ENCODE measurements at regions not wholly inside any gene's neighbourhood (a gene's known extent, or its start where the extent isn't known, plus 50 kb on each side); places are given as distances from the start of the nearest gene placed in this dataset.
A peak's percentile ranks its signal among the peaks of the same experiment; 100 is the strongest.

DNA sequence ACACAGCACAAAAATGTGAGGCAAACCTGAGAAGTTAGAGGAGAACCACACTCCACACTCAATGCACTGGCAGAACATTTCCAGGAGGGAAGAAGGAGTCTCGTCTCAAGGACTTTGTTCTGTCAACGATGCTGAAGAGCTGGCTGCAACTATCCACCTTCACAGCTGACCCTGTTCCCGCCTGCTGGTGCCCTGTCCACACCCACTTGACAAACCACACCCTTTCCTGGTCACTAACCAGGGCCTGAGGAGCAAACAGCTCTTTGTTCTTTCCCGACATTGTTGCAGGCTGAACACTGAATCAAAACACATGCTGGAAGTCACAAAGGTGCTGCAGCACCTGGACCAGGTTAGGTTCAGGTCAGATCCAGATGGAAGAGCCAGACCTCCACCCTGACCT lies 92.6 kb upstream of the ARRDC4 start:
- DNase-seq = no peak

DNA sequence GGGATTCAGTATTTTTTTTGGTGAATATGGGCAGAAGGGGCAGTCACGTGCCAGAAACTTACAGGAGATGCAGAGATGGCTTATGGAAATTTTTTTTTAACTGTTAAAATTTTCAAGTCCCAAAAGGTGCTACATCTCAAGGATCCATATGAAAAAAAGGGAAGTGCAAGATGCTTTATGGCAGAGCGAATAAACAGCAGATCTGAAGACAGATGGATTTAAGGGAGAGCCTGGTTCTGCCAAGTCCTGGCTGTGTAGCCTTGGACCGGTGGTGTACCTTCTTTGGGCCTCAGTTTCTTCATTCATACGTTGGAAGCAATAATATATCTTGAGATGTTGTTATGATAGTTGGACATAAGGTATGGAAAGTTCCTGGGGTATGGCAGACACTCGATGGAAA lies 91.5 kb upstream of the ARRDC4 start:
- no peak for DNase-seq

DNA sequence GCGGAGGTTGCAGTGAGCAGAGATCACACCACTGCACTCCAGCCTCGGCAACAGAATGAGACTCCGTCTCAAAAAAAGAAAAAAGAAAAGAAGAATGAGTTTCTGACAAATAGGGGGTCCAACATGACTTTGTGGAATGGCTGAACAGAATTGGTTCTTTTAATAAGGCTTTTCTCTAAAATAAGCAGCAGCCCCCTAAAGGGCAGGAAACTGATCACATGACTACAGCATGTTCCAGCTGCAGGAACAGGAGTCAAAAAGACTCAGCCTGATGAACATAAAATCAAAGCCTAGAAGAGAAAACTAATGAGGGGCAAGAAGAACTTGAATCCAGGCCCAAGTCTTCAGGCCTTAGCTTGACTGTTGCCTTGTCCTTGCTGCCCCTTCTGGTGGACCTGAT lies 89.7 kb upstream of the ARRDC4 start:
- no peak for DNase-seq

DNA sequence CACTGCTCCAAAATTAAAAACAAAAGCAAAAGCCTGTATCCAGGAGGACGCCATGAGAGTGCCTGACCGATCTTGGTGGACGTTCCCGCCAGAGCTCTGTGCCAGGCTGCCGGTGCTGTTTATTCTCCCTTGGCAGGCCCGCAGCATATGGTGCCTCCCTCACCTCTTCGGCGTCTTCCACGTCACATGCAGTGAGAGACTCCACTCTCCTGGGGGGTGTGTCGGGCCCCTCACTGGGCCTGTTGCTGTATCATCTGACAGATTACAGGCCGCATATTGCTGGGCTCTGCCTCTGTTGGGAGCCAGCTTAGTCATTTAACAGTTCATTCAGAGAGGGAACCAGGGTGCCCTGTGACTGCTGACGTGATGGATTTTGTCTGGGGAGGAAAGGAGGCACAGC lies 86.4 kb upstream of the ARRDC4 start:
- no peak for DNase-seq

DNA sequence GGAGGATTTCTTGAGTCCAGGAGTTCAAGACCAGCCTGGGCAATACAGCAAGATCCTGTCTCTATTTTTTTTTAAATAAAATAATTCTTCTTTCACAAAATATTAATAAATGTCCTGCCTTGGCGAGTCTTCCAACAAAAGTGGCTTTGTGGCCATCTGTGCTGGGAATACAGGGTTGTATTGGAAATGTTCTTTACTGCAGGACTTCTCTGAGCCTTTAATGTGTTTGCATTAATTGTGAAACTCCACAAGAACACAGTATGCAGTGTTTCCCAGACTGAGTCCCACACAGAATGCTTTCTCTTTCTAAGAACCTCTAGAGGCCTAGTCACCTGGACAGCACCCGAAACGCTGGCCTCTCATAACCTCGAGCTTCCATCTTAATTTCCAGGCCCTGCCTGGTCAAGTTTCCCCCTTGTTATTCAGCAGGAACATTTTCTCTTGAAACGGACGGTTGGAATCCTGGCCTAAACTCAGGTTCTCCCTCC lies 85.4 kb upstream of the ARRDC4 start:
- no peak for DNase-seq

DNA sequence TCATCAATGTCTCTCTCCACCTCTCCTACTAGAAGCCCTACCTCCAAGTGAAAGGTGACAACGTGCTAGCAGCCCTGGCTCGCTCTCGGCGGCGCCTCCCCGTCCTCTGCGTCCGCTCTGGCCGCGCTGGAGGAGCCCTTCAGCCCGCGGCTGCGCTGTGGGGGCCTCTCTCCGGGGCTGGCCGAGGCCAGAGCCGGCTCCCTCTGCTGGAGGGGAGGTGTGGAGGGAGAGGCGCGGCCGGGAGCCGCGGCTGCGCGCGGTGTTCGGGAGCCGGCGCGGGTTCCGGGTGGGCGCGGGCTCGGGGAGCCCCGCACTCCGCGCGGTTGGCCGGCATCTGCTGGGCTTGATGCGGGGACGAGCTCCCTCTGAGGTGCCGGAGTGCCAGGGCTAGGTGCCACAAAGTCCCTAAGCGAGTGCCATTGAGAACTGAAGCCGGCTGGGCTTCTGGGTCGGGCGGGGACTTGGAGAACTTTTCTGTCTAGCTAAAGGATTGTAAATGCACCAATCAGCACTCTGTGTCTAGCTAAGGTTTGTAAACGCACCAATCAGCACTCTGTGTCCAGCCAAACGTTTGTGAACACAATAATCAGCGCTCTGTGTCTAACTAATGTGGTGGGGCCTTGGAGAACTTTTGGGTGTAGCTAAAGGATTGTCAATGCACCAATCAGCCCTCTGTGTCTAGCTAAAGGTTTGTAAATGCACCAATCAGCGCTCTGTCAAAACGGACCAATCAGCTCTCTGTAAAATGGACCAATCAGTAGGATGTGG lies 84.8 kb upstream of the ARRDC4 start:
- DNase-seq = peak; percentile 13

DNA sequence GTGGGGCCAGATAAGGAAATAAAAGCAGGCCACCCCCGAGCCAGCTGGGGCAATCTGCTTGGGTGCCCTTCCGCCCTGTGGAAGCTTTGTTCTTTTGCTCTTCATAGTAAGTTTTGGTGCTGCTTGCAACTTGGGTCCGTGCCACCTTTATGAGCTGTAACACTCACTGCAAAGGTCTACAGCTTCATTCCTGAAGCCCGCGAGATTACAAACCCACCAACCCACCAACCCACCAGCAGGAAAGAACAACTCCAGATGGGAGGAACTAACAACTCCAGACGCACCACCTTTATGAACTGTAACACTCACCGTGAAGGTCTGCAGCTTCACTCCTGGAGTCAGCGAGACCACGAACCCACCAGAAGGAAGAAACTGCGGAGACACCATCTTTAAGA lies 84.2 kb upstream of the ARRDC4 start:
- no peak for DNase-seq

DNA sequence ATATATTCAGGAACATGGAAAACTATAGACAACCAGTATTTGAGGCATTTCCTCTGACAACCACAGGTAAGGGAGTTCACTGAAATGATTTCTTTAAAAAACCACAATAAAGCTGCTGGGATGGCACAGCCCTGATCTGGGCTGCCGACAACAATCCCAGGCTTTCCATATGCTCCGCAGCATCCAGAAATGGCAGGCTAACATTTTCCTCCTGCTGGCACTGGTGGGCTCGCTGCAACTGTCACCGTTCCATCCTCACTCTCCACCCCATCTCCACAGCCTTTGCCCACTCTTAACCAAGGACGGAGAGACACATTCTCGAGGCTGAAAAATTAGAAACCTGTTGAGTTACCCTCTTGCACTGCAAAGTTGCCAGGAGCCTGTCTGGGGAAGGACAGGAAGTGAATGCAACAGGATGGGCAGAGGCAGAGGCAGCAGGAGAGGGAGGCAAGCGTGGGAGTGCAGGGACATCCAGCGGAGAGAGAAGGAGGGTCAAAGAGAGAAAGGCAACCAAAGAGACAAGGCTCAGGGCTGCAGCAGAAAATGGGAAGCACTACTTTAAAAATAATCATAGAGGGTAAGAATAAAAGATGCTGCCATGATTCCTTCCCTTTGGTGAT lies 79.0 kb upstream of the ARRDC4 start:
- no peak for DNase-seq

DNA sequence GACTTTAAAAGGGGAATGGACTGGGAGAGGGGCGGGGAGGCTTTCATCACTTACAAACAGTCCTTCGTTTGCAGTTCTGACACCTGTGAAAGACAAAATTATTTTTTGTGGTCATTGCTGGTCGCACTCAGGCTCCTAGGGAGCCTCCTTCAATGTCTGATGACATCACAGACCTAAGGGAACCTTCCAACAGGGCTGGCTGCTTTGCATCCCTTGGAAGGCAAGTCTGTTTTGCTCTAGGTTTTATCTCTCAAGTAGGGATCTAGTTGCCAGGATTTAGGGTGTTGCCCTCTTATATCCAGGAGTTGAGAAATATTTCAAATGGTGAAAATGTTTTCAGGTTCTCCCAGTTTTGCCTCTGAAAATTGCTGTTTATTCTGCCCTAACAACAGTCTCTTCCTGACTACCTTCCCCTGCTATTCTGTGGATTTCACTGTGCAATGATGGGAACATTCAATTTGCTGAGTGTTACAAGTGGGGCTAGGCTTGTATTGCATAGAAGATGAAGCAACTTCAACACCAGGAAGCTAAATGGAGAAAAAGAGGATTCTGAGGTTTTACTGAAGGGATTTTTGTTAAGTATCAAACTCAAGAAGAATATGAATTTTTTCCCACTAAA lies 75.9 kb upstream of the ARRDC4 start:
- DNase-seq = no peak

DNA sequence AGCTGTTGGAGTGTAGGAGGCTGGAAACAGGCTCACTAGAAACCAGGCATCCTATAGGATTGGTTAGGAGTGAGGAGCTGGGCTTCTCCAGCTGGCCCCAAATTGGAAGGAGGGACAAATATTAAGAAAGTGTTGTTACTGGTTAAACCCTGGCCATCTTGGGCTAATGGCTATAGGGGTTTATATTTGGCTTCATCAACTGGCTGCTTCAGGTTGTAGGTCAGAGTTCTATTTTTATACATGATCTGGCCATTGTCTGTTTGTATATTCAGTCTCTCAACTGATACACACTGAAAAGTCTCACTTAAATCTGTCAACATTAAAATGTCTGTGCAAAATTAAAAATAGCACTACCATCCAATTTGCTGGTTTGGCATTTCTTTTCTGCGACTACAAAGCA lies 70.2 kb upstream of the ARRDC4 start:
- no peak for DNase-seq

DNA sequence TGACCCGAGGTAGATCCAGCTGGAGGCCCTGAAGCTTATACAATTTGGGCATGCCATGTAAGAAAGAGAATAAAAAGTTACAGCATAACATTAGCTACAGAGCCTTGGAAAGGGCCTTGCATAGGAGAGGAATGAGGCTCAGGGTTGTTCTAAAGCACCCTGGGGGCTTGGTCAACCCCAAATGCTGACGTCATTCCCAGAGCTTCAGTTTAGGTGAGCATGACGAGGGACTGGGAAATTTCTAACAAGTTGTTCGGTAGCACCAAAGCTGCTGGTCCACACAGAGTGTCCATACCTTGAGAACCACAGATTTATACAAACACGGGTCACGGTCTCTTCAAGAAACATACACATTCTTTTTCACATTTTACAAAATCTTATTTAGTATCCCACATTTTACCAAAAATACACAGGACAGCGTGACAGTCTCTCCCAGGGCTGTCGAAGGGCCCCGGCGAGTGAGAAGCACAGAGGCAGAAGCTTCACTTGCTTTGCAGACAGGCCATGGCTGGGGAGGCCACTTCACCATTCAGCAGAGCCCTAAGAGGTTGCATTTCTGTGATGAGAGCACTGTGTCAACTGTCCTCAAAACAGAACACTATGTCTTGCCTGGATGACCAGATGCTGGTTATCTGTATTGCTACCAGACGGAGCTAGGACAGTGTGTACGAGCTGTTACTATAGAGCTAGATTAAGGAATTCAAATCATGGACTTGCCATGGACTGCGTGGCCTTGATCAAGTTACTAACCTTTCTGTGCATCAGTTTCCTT lies 68.2 kb upstream of the ARRDC4 start:
- DNase-seq = no peak

DNA sequence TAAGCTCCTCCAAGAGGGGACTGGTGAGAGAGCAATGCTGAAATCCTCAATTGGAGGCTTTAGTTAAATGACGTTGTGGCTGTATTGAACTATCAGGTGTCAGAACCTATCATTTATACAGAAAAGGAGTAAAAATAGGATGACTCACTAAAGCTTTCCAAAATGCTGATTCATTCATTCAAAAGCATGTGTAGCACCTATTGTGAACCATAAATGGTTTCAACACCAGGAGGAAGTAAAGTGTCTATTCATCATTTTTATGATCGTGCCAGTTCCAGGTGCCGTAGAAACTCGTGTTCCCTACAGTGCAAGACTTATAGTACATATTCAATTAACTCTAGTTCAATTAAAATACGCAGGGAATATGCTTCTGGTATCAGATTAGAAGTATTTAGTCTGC lies 66.5 kb upstream of the ARRDC4 start:
- DNase-seq = no peak

DNA sequence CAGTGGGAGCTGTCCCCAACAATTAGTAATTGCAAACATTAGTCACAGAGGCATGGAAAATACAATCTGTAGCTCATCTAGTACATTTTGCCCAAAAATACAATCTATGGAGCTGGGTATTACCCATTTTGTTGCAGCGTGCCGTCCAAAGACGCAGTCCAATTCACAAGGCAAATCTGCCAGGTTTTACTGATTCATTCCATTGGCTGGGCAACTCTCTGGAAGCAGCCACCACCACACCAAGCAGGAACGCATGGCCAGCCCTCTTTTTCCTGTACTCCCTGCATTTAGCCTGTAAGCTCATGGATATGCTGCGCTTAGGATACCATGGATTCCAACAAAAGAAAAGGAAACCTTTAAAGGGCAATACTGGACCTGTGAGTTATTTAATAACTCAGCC lies 60.5 kb upstream of the ARRDC4 start:
- DNase-seq = no peak

DNA sequence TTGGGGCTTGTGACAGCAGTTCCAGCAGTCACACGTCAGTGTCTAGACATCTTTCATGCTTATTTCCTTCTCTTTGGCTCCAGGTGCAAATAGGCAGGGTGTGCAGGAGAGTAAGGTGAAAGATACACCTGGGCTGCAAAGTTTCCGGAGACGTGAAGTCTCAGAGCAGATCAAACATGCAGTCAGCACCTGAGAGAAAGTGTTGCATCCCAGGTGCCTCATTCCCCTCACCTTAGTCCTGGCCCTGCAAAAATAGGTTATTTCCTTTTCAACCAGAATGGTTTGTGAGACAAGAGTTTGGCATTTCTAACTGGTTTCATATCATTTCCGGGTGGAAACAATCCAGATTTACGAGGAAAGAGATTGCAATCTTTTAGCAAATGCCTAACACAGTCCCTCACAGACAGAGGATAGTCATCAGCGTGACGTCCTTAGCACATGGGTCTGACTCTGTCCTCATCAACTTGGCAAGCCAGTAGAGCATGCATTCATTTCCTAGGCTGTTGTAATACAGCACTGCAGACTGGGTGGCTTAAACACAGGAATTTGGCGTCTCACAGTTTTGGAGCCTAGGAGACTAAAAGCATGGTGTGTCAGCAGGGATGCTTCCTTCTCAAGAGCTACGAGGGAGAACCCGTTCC lies 58.2 kb upstream of the ARRDC4 start:
- DNase-seq = no peak

DNA sequence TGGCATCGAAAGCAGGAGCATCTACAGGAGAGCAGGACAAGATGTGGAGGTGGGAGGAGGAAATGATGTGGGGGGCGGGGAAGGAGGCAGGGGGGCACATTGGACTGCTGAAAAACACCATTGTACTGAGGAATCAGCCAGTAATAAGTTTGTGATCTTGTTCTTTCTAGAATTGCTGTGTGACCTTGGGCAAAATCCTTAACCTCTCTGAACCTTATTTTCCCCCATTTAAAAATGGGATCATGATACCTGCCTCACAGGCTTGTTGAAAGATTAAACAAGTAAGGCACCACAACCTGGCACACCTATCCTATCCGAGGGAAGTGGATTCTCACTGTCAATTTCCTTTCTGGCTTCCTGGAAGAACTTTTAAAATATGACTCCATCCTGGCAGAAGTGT lies 56.9 kb upstream of the ARRDC4 start:
- no peak for DNase-seq

DNA sequence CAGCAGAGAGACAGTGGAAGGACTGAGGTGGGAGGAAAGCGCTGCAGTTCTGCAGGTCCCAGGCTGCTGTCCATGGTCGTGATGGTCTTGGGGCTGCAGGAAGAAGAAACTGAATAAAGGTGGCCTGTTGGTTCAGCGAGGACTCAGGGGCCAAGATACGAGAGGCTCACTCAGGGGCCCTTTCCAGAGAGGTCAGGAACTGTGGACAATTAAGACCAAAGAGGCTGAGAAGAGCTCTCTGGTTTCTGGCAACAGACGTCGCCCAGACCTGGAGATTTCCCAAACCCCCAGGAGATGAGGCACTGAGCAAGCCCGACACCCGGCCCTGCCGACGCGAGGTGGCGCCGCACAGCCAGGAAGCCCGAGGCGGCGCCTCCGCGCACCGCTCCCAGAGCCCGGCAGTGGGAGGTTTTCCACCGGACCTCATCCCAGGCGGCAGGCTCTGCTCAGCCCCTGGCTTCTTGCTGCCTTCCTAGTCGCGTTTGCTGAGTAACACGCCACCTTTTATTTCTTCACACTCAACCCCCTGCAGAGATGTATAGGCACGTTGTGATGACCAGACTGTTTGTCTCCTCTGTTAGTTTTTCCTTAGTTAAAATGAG lies 56.4 kb upstream of the ARRDC4 start:
- DNase-seq = no peak

DNA sequence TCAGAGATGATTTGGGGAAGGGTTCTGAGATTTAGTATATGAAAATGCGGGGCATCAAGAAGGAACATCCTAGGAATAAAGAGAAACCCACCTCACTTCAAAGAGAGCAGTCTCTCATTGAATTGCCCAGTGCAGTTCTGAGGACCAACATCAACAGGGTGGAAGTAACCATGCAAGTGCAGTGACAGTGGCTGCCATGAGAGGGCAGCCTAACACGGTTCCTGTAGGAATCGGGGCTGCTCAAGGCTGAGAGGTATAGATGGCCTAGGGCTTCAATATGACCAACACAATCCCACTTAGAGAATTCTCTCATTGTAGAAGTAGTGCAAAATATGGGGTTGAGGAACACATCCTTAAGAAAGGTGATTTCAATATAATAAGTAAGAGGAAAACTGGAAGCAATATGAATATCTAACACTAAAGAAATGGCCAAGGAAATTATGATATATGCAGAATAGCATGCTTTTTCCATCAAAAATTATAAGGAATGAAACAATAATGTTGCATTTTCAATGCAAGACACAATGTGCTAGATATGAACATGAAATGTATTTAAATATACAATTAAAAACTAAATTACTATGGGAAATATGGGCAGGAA lies 51.1 kb upstream of the ARRDC4 start:
- no peak for DNase-seq
